DOHH2 (cell line): ENCODE measurements at regions not wholly inside any gene's neighbourhood (a gene's known extent, or its start where the extent isn't known, plus 50 kb on each side); places are given as distances from the start of the nearest gene placed in this dataset.

ENCODE experiments used
- H3F3A ChIP-seq: fragments of 200-600 bp; sonication (generic), shearing (Covaris generic); 2 replicates; pipeline ENCODE4 v1.6.0; 2016; ENCODE audit warnings: antibody characterized with exemption, mild to moderate bottlenecking; ENCODE audit not compliant: control insufficient read depth, insufficient read depth
- H3K27ac ChIP-seq: fragments of 200-600 bp; sonication (generic); 2 replicates; pipeline ENCODE4 v1.5.1; 2014; ENCODE audit warnings: low read depth, mild to moderate bottlenecking, low read length, moderate library complexity
- H3K27me3 ChIP-seq: fragments of 200-600 bp; sonication (generic); 2 replicates; pipeline ENCODE4 v1.6.1; 2014; ENCODE audit warnings: mild to moderate bottlenecking, low read length, mixed read lengths; ENCODE audit not compliant: control insufficient read depth
- H3K36me3 ChIP-seq: fragments of 200-600 bp; sonication (generic); 2 replicates; pipeline ENCODE4 v1.6.1; 2014; ENCODE audit warnings: mild to moderate bottlenecking, low read length, moderate library complexity, mixed read lengths; ENCODE audit not compliant: control insufficient read depth
- H3K4me1 ChIP-seq: fragments of 200-600 bp; sonication (generic); 2 replicates; pipeline ENCODE4 v1.6.1; 2014; ENCODE audit warnings: mild to moderate bottlenecking, low read length, mixed read lengths; ENCODE audit not compliant: control insufficient read depth
- H3K4me2 ChIP-seq: fragments of 200-600 bp; sonication (generic); 2 replicates; pipeline ENCODE4 v1.6.0; 2014; ENCODE audit warnings: mild to moderate bottlenecking, low read length, moderate library complexity
- H3K4me3 ChIP-seq: fragments of 200-600 bp; sonication (generic); 2 replicates; pipeline ENCODE4 v1.5.1; 2014; ENCODE audit warnings: mild to moderate bottlenecking, low read length, mixed read lengths
- H3K79me2 ChIP-seq: fragments of 200-600 bp; sonication (generic); 2 replicates; pipeline ENCODE4 v1.6.1; 2014; ENCODE audit warnings: mild to moderate bottlenecking, low read length, mixed read lengths; ENCODE audit not compliant: control insufficient read depth
- H3K9me2 ChIP-seq: fragments of 200-600 bp; sonication (generic); replicated peaks from 2 replicates; pipeline ENCODE4 v1.6.1; 2014; ENCODE audit warnings: mild to moderate bottlenecking, low read length, mixed read lengths; ENCODE audit not compliant: control insufficient read depth
- H3K9me3 ChIP-seq: fragments of 200-600 bp; sonication (generic); 2 replicates; pipeline ENCODE4 v1.6.1; 2014; ENCODE audit warnings: antibody characterized with exemption, low read length, mixed read lengths; ENCODE audit not compliant: control insufficient read depth, insufficient read depth
- H4K20me1 ChIP-seq: fragments of 200-600 bp; sonication (generic); 2 replicates; pipeline ENCODE4 v1.6.0; 2014; ENCODE audit warnings: low read depth, mild to moderate bottlenecking, antibody characterized with exemption, low read length, moderate library complexity; ENCODE audit not compliant: control insufficient read depth, insufficient read depth
- CTCF ChIP-seq: fragments of 200-600 bp; sonication (generic); IDR thresholded peaks from one replicate; pipeline ENCODE4 v1.5.1; 2014; ENCODE audit warnings: antibody characterized with exemption, mild to moderate bottlenecking, low read depth, low read length; ENCODE audit not compliant: poor library complexity, severe bottlenecking
- EZH2phosphoT487 ChIP-seq: fragments of 200-600 bp; sonication (generic); IDR thresholded peaks from 2 replicates; pipeline ENCODE4 v1.6.1; 2017; ENCODE audit warnings: borderline replicate concordance, mild to moderate bottlenecking, antibody characterized with exemption, low read length, moderate library complexity, mixed read lengths

DNA sequence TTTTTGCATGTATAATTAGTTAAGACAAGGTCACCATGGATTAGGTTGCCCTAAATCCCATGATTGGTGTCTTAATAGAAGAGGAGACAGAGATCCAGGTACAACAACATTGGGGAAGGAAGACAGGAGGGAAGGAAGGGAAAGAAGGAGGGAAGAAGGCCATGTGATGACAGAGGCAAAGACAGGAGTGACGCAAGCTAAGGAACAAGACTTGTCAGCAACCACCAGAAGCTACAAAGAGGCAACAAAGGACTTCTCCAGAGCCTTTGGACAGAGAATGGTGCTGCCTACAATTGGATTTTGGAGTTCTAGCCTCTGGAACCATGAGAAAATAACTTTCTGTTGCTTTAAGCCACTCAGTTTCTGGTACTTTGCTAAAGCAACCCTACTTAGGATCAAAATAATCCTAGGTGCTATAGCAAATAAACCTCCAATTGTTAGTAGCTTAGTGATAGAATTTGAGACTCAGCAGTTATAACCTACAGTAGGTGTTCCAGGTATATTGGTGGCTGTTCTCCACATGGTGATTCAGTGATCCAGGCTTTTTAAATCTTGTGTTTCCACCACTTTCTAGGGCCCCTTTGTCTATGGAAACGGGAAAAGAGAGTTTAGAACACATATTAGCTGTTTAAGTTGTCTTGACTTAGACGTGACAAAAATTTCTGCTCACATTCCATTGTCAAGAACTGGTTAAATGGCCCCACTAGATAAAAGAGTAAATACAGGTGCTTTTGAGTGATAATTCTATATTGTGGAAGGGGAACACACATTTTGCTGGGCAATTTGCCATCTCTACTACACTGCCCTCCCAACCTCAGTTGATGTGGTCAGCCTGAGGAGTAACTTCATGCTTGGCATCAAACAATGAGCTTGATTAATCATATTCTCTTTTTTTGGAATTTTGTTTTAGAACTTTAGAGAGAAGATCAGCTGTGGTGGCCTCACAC, 70.5 kb upstream of the SP4 start:
- peaks cover 4% of the 10 kb centered on the region for H4K20me1 ChIP-seq
- no peaks in the 10 kb centered on the region for H3K36me3 ChIP-seq
- H3K27me3 ChIP-seq, result peaks cover 29% of the 10 kb centered on the region
- H3K9me3 ChIP-seq, result no peaks in the 10 kb centered on the region
- no peak overlapping the region for H3K27ac ChIP-seq
- no peaks in the 10 kb centered on the region for H3K79me2 ChIP-seq
- H3K9me2 ChIP-seq, result no peaks in the 10 kb centered on the region
- peaks cover 25% of the 10 kb centered on the region for H3K4me1 ChIP-seq
- peaks cover 16% of the 10 kb centered on the region for H3F3A ChIP-seq
- no peak overlapping the region for H3K4me3 ChIP-seq
- no peak for TF ChIP-seq CTCF
- no peak for TF ChIP-seq EZH2phosphoT487
- H3K4me2 ChIP-seq, result no peak overlapping the region

DNA sequence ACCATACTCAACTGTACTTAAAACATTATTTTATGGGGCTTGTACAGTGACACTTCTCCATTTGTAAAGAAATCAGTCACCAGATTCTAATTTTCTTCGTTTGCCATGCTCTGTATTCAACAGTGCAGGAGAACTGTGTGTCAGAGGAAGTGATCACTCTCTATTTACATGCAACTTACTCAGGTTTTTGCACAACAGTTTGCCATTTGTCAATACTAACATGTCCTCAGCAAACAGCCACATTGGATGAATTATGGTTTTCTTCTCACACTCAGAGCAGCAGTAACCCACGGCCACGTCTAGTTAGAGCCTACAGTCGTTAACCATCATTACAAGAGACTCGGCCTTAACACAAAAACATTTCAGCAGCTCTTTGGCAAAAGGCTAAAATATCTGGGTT, 69.2 kb upstream of the SP4 start:
- TF ChIP-seq EZH2phosphoT487 (no peak), CTCF (no peak)
- H3F3A ChIP-seq, result 0 out of 2 replicates have a peak, but pooled peaks cover 5% of the 10 kb centered on the region
- H3K27me3 ChIP-seq, result peaks cover 29% of the 10 kb centered on the region
- no peaks in the 10 kb centered on the region for H3K79me2 ChIP-seq
- H3K4me3 ChIP-seq, result no peak overlapping the region
- H3K9me3 ChIP-seq, result no peaks in the 10 kb centered on the region
- peaks cover 13% of the 10 kb centered on the region for H3K4me1 ChIP-seq
- H3K36me3 ChIP-seq, result no peaks in the 10 kb centered on the region
- H3K9me2 ChIP-seq, result no peaks in the 10 kb centered on the region
- no peak overlapping the region for H3K27ac ChIP-seq
- peaks cover 3% of the 10 kb centered on the region; the same call in 1 of the 2 replicates for H4K20me1 ChIP-seq
- no peak overlapping the region for H3K4me2 ChIP-seq

DNA sequence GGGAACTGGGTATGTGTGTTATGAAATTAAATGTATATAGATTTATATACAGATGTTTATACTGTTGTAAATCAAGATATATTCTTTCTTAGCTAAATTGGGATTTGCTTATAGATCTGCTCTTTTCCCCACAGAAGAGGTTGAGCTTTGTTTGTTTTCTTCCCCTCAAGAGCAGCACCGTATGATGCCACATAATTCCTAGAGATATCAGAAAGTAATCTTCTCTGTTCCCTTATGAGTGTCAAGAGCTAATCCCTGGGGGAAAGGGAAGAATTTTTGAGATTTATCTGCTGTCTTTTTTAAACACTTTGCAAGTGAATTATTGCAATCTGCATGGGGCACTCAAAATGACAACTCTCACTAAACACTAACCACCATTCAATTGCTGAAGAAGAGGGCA, 68.7 kb upstream of the SP4 start:
- no peaks in the 10 kb centered on the region for H3K79me2 ChIP-seq

More for the DNA sequence above, 68.7 kb upstream of the SP4 start:
- Histone ChIP-seq H3K27me3 (peaks cover 28% of the 10 kb centered on the region), H3K4me2 (no peak overlapping the region), H3K4me3 (no peak overlapping the region), H3F3A (0 out of 2 replicates have a peak, but pooled peaks cover 4% of the 10 kb centered on the region), H3K27ac (no peak overlapping the region), H3K4me1 (peaks cover 12% of the 10 kb centered on the region), H3K9me3 (no peaks in the 10 kb centered on the region), H3K36me3 (no peaks in the 10 kb centered on the region), H4K20me1 (0 out of 2 replicates have a peak, but pooled peaks cover 3% of the 10 kb centered on the region), H3K9me2 (no peaks in the 10 kb centered on the region)
- no peak for TF ChIP-seq EZH2phosphoT487
- no peak for TF ChIP-seq CTCF
